ENCODE measurements at regions not wholly inside any gene's neighbourhood (a gene's known extent, or its start where the extent isn't known, plus 50 kb on each side); places are given as distances from the start of the nearest gene placed in this dataset.

DNA sequence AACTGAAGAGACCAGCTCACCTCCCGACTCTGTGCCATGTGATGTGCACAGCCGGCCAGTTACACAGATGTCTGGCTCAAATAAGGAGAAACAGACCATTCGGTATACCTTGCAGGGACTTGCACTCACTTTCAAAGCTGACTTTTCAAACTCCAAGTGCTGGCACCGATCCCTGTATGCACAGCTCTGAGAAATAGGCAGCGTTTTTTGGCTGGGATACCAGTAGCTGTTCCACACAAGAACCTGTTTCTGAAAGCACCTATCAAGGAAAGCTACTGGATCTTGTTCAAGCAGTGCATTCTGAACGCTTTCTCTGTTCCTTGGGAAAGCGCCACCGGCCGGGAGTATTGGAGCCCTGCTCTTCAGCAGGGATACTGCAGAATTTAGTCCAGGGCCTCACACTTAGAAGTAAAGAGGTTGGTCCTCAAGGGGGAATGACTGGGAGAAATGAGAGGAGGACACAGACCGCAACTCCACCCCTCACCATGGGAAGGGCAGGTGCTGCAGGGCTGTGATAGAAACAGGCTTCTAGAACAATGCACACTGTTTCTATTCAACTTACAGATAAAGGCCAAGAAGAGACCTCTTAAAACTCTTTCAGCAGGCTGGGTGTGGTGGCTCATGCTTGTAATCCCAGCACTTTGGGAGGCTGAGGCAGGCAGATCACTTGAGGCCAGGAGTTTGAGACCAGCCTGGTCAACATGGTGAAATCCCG, 53.6 kb upstream of the PABPC3 start:
- H3K4me3 ChIP-seq (ENCODE audit: low read depth in 2 of 2, low read length in 2 of 2), result no peak overlapping the region
- CTCF ChIA-PET, result no interaction called here
- no peak for DNase-seq (ENCODE audit: low read depth, low spot score)
- no peak overlapping the region for H3K27ac ChIP-seq (ENCODE audit: low read length)
- H3K36me3 ChIP-seq (ENCODE audit: control insufficient read depth, insufficient read depth, low read length), result no peaks in the 10 kb centered on the region
- H3K4me1 ChIP-seq (ENCODE audit: control insufficient read depth, insufficient read depth, low read length), result no peaks in the 10 kb centered on the region
- H3K9me3 ChIP-seq (ENCODE audit: control insufficient read depth, insufficient read depth, low read depth, low read length), result no peaks in the 10 kb centered on the region
- no peak for TF ChIP-seq TCF7L2 (IDR thresholded peaks at IDR 0.05; ENCODE audit: low read depth, low read length)
- no peak for TF ChIP-seq POLR2AphosphoS5 (IDR thresholded peaks at IDR 0.05; ENCODE audit: low read depth, low read length)
- no peak for TF ChIP-seq REST (IDR thresholded peaks at IDR 0.05; ENCODE audit: insufficient read depth in 1 of 2, low read depth in 2 of 2, low read length in 1 of 2)
- TF ChIP-seq SIN3A (IDR thresholded peaks at IDR 0.05; ENCODE audit: borderline replicate concordance, insufficient read depth, low read depth, low read length), result no peak
- TF ChIP-seq, protein P1, sequence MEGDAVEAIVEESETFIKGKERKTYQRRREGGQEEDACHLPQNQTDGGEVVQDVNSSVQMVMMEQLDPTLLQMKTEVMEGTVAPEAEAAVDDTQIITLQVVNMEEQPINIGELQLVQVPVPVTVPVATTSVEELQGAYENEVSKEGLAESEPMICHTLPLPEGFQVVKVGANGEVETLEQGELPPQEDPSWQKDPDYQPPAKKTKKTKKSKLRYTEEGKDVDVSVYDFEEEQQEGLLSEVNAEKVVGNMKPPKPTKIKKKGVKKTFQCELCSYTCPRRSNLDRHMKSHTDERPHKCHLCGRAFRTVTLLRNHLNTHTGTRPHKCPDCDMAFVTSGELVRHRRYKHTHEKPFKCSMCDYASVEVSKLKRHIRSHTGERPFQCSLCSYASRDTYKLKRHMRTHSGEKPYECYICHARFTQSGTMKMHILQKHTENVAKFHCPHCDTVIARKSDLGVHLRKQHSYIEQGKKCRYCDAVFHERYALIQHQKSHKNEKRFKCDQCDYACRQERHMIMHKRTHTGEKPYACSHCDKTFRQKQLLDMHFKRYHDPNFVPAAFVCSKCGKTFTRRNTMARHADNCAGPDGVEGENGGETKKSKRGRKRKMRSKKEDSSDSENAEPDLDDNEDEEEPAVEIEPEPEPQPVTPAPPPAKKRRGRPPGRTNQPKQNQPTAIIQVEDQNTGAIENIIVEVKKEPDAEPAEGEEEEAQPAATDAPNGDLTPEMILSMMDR (IDR thresholded peaks at IDR 0.05), result no peak
- ATAC-seq, result no peak
- intact Hi-C loops (cut with micrococcal nuclease; ENCODE audit: unreplicated experiment) (no loop called here), in situ Hi-C loops (cut with HindIII; ENCODE audit: low pct_unique_long_range_greater_than_20kb, low sequenced_read_pairs) (no loop called here)
- peaks cover 17% of the 10 kb centered on the region for H3K27me3 ChIP-seq (ENCODE audit: control insufficient read depth, insufficient read depth, low read length)
- POLR2A ChIA-PET, result no interaction called here
- BruUV-seq (replicated peaks), result no TSS peak

DNA sequence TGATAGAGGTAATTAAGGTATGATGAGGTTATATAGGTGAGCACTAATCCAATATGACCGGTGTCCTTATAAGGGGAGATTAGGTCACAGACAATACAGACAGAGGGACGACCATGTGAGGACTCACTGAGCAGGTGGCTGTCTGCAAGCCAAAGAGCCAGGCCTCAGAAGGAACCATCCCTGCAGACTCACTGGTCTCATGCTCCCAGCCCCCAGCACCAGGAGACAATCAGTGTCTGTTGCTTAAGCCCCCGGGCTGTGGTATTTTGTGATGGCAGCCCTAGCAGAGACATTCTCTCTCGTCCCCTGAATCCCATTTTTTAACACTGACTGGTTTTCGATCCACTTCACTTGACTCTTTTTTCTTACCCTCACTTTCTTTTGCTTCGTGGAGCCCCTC, 51.9 kb upstream of the PABPC3 start:
- ChIA-PET POLR2A (interaction anchor here (0.6 kb wide), 1 partner anchor 10 kb away, joined by 5 read pairs; no protein-coding TSS in a partner anchor), CTCF (no interaction called here)
- in situ Hi-C loops (cut with HindIII; ENCODE audit: low pct_unique_long_range_greater_than_20kb, low sequenced_read_pairs), result no loop called here
- peaks cover 23% of the 10 kb centered on the region for H3K27me3 ChIP-seq (ENCODE audit: control insufficient read depth, insufficient read depth, low read length)
- DNase-seq (ENCODE audit: low read depth, low spot score), result no peak
- no peak for TF ChIP-seq TCF7L2 (IDR thresholded peaks at IDR 0.05; ENCODE audit: low read depth, low read length)
- TF ChIP-seq SIN3A (IDR thresholded peaks at IDR 0.05; ENCODE audit: borderline replicate concordance, insufficient read depth, low read depth, low read length), result no peak
- TF ChIP-seq REST (IDR thresholded peaks at IDR 0.05; ENCODE audit: insufficient read depth in 1 of 2, low read depth in 2 of 2, low read length in 1 of 2), result no peak
- TF ChIP-seq, protein P1 (IDR thresholded peaks at IDR 0.05), result no peak
- TF ChIP-seq POLR2AphosphoS5 (IDR thresholded peaks at IDR 0.05; ENCODE audit: low read depth, low read length), result no peak
- no peaks in the 10 kb centered on the region for H3K4me1 ChIP-seq (ENCODE audit: control insufficient read depth, insufficient read depth, low read length)
- BruUV-seq (replicated peaks), result no TSS peak
- H3K9me3 ChIP-seq (ENCODE audit: control insufficient read depth, insufficient read depth, low read depth, low read length), result no peaks in the 10 kb centered on the region
- H3K36me3 ChIP-seq (ENCODE audit: control insufficient read depth, insufficient read depth, low read length), result no peaks in the 10 kb centered on the region
- intact Hi-C loops (cut with micrococcal nuclease; ENCODE audit: unreplicated experiment), result no loop called here
- H3K4me3 ChIP-seq (ENCODE audit: low read depth in 2 of 2, low read length in 2 of 2), result no peak overlapping the region
- no peak overlapping the region for H3K27ac ChIP-seq (ENCODE audit: low read length)
- ATAC-seq, result no peak
